HCT116 (cell line): ENCODE measurements at regions not wholly inside any gene's neighbourhood (a gene's known extent, or its start where the extent isn't known, plus 50 kb on each side); places are given as distances from the start of the nearest gene placed in this dataset.

Source experiments
- ATAC-seq: fragments of 200-7000 bp; cut with Tn5 transposase; 2 replicates; pipeline ENCODE4 v1.9.1; 2020; ENCODE audit warnings: mild to moderate bottlenecking, moderate library complexity
- BruUV-seq: library from RNA; stranded (reverse); fragments of 400-500 nt; replicated peaks from 2 replicates; lab custom pipeline; 2021; lab: Mats Ljungman, UMichigan
- CTCF ChIA-PET: fragments of 300-600 bp; sonication (Branson Sonifier 250); formaldehyde crosslinking; loops from one replicate; lab custom pipeline; 2021; ENCODE audit warnings: antibody characterized with exemption; lab: Charles Lee
- POLR2A ChIA-PET: fragments of 300-600, 350-600 bp; sonication (Branson Sonifier 250); formaldehyde crosslinking; loops from one replicate; lab custom pipeline; 2021; ENCODE audit warnings: antibody characterized with exemption; lab: Charles Lee
- RAD21 ChIA-PET, 2 experiments: fragments of 300-600 bp; sonication (Branson Sonifier 250); formaldehyde crosslinking; loops; one replicate each; lab custom pipeline; 2023; ENCODE audit warnings: low total read pairs in 2 of 2; ENCODE audit not compliant: uncharacterized antibody in 2 of 2, unreplicated experiment in 2 of 2, low non-redundant PET in 1 of 2; lab: Charles Lee
- DNase-seq: peaks from one replicate; pipeline ENCODE4 v3.0.0-alpha.2; 2010; ENCODE audit warnings: low read depth, low spot score
- H2AFZ ChIP-seq: fragments of 200-600 bp; shearing (Covaris generic), sonication (generic); 2 replicates; pipeline ENCODE4 v1.6.1; 2017; ENCODE audit warnings: low read depth, mixed run types, mixed read lengths, antibody characterized with exemption, low read length; ENCODE audit not compliant: poor library complexity, severe bottlenecking
- H3K27ac ChIP-seq: 2 replicates; pipeline ENCODE4 v1.5.1; 2012; ENCODE audit warnings: low read depth, low read length
- H3K27me3 ChIP-seq: fragments of 200-600 bp; sonication (generic); 2 replicates; pipeline ENCODE4 v1.6.1; 2016; ENCODE audit warnings: mixed run types, low read length, mixed read lengths; ENCODE audit not compliant: insufficient read depth
- H3K36me3 ChIP-seq, 2 experiments: fragments of 200-500 bp in 1 of 2; fragments of 200-600 bp in 1 of 2; sonication (Bioruptor generic) in 1 of 2; sonication (generic) in 1 of 2; 2 replicates each; pipeline versions ENCODE4 v1.5.1 to v1.6.1; 2014 to 2016; ENCODE audit warnings: low read length in 2 of 2, inconsistent platforms in 1 of 2, mixed read lengths in 1 of 2, mixed run types in 1 of 2; ENCODE audit not compliant: insufficient read depth in 2 of 2, control insufficient read depth in 1 of 2
- H3K4me1 ChIP-seq, 2 experiments: fragments of 200-600 bp in 1 of 2; sonication (generic) in 1 of 2; 2 replicates each; pipeline versions ENCODE4 v1.5.1 to v1.6.1; 2012 to 2017; ENCODE audit warnings: low read length in 2 of 2, inconsistent platforms in 1 of 2, mild to moderate bottlenecking in 1 of 2, mixed read lengths in 1 of 2, mixed run types in 1 of 2, moderate library complexity in 1 of 2; ENCODE audit not compliant: insufficient read depth in 2 of 2, control insufficient read depth in 1 of 2
- H3K4me2 ChIP-seq: fragments of 200-600 bp; sonication (generic); 2 replicates; pipeline ENCODE4 v1.6.1; 2017; ENCODE audit warnings: mixed run types, low read length, mixed read lengths
- H3K4me3 ChIP-seq, 2 experiments: fragments of 200-600 bp in 1 of 2; sonication (generic) in 1 of 2; replicated peaks in 1 of 2; 2 replicates each; pipeline ENCODE4 v1.5.1; 2011 to 2016; ENCODE audit warnings: low read length in 2 of 2, control low read depth in 1 of 2, low read depth in 1 of 2, mild to moderate bottlenecking in 1 of 2, mixed read lengths in 1 of 2, mixed run types in 1 of 2
- H3K79me2 ChIP-seq: fragments of 200-600 bp; sonication (generic); 2 replicates; pipeline ENCODE4 v1.6.1; 2017; ENCODE audit warnings: mild to moderate bottlenecking, mixed run types, low read length, moderate library complexity, mixed read lengths; ENCODE audit not compliant: insufficient read depth
- H3K9ac ChIP-seq: fragments of 200-600 bp; sonication (generic); 2 replicates; pipeline ENCODE4 v1.6.1; 2016; ENCODE audit warnings: low read length, mixed read lengths
- H3K9me2 ChIP-seq: fragments of 200-600 bp; sonication (generic), shearing (Covaris generic); 2 replicates; pipeline ENCODE4 v1.6.1; 2017; ENCODE audit warnings: mixed run types, mild to moderate bottlenecking, moderate library complexity; ENCODE audit not compliant: insufficient read depth
- H3K9me3 ChIP-seq, 2 experiments: fragments of 200-500 bp in 1 of 2; fragments of 200-600 bp in 1 of 2; sonication (Bioruptor generic) in 1 of 2; sonication (generic) in 1 of 2; 2 replicates each; pipeline ENCODE4 v1.6.1; 2014 to 2017; ENCODE audit warnings: low read length in 2 of 2, mixed read lengths in 2 of 2, inconsistent platforms in 1 of 2, low read depth in 1 of 2, mild to moderate bottlenecking in 1 of 2, mixed run types in 1 of 2, moderate library complexity in 1 of 2; ENCODE audit not compliant: control insufficient read depth in 1 of 2, insufficient read depth in 1 of 2
- H4K20me1 ChIP-seq: fragments of 200-600 bp; sonication (generic), shearing (Covaris generic); 2 replicates; pipeline ENCODE4 v1.6.1; 2017; ENCODE audit warnings: mixed run types, mild to moderate bottlenecking, moderate library complexity; ENCODE audit not compliant: insufficient read depth
- CBX3 ChIP-seq: IDR thresholded peaks from 2 replicates; pipeline ENCODE4 v1.6.1; 2012; ENCODE audit warnings: low read depth
- CEBPB ChIP-seq: IDR thresholded peaks from 2 replicates; pipeline ENCODE4 v1.6.1; 2012; ENCODE audit warnings: low read depth
- FOSL1 ChIP-seq: IDR thresholded peaks from 2 replicates; pipeline ENCODE4 v1.6.1; 2012; ENCODE audit warnings: low read depth
- POLR2A ChIP-seq: IDR thresholded peaks from 2 replicates; pipeline ENCODE4 v1.7.0; 2011; ENCODE audit warnings: borderline replicate concordance; ENCODE audit not compliant: insufficient read depth, insufficient read length; ENCODE audit errors: extremely low read depth
- SIN3A ChIP-seq: IDR thresholded peaks from 2 replicates; pipeline ENCODE4 v1.6.1; 2012; ENCODE audit warnings: low read depth
- TCF7L2 ChIP-seq: IDR thresholded peaks from 2 replicates; pipeline ENCODE4 v1.7.0; 2011; ENCODE audit warnings: borderline replicate concordance, inconsistent platforms; ENCODE audit not compliant: insufficient read depth, insufficient read length; ENCODE audit errors: extremely low read depth
- YY1 ChIP-seq: IDR thresholded peaks from 2 replicates; pipeline ENCODE4 v1.6.1; 2011; ENCODE audit warnings: low read length, low read depth, moderate library complexity, mild to moderate bottlenecking; ENCODE audit not compliant: insufficient replicate concordance; ENCODE audit errors: extremely low read depth
- ZFX ChIP-seq: fragments of 450-650 bp; IDR thresholded peaks from 2 replicates; pipeline ENCODE4 v1.6.1; 2017
- ZNF274 ChIP-seq: fragments of 200-500 bp; sonication (Bioruptor generic); IDR thresholded peaks from 2 replicates; pipeline ENCODE4 v1.6.1; 2014; ENCODE audit warnings: mild to moderate bottlenecking, low read depth, low read length, inconsistent platforms
- intact Hi-C: fragments of 100-400 bp; cut with micrococcal nuclease; formaldehyde crosslinking; loops from 2 replicates; pipeline ENCODE4 v1.10.0; 2022
- TF ChIP-seq, protein P1 (sequence below): IDR thresholded peaks from 2 replicates; pipeline ENCODE4 v1.6.1; 2012; ENCODE audit warnings: low read depth
- TF ChIP-seq, protein P2 (sequence below): IDR thresholded peaks from 2 replicates; pipeline ENCODE4 v1.6.1; 2012
- TF ChIP-seq, protein P3 (sequence below), 3 experiments: fragments of 200-600 bp in 1 of 3; sonication (generic) in 1 of 3; IDR thresholded peaks in 2 of 3; conservative IDR thresholded peaks in 1 of 3; 2 replicates each; pipeline ENCODE4 v1.5.1; 2012 to 2017; ENCODE audit warnings: low read depth in 2 of 3, low read length in 2 of 3, antibody characterized with exemption in 1 of 3, borderline replicate concordance in 1 of 3, control low read depth in 1 of 3, mild to moderate bottlenecking in 1 of 3, mixed read lengths in 1 of 3, mixed run types in 1 of 3, moderate library complexity in 1 of 3; ENCODE audit not compliant: insufficient read depth in 1 of 3

DNA sequence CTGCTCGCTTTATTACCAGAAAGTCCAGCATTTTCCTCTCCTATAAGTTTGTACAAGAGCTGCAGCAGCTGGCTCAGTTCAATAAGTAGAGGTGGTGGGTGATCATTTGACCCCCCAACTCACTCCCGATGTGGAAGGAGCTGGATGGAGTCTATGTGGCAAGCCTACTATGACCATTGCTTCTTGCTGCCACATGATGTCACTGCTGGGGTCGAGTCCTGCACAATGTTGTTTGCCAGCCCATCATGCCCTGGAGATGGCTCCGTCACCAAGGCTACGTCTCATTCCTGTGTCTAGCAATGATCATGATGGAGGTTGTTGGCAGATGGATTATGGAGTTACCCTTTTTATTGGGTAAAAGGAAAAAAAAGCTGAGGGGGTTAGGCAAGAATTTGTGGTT is 266.3 kb downstream of the PSAT1 start:
- CTCF ChIA-PET, result no interaction called here
- DNase-seq, result no peak
- RAD21 ChIA-PET, result no interaction called here

DNA sequence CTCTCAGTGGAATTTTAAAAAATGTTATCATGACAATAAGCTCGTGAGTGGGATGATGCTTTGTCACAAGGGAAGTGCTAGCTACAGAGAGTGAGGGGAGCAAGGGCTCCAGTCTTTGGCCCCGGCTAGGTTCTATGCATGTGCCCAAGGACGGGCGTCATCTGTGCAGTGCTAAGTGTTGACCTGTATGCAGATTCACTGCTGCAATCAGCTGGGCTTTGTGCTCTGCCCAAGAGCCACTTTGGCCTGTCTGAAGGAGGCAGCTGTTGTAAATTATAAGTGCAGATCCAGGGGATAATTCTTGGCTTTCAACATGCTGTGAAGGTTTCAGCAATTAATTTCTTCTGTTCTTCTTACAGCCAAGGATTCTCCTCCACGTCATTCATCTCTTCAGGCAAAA is 268.6 kb downstream of the PSAT1 start:
- ChIA-PET RAD21 (no interaction called here), CTCF (no interaction called here), POLR2A (no interaction called here)
- DNase-seq (no peak), ATAC-seq (no peak)
- intact Hi-C loops, result no loop called here
- H3K4me2 ChIP-seq, result no peak overlapping the region
- H3K9me3 ChIP-seq, result no peaks in the 10 kb centered on the region
- no peaks in the 10 kb centered on the region for H4K20me1 ChIP-seq
- no peak overlapping the region for H3K4me3 ChIP-seq
- no peaks in the 10 kb centered on the region for H3K36me3 ChIP-seq
- no peak overlapping the region for H2AFZ ChIP-seq
- H3K27ac ChIP-seq, result no peak overlapping the region
- no peak overlapping the region for H3K9ac ChIP-seq
- no peaks in the 10 kb centered on the region for H3K4me1 ChIP-seq
- no TSS peak for BruUV-seq
- H3K27me3 ChIP-seq, result 0 out of 2 replicates have a peak, but pooled peaks cover 4% of the 10 kb centered on the region
- no peaks in the 10 kb centered on the region for H3K79me2 ChIP-seq
- no peaks in the 10 kb centered on the region for H3K9me2 ChIP-seq
- no peak for TF ChIP-seq ZNF274
- no peak for TF ChIP-seq CEBPB
- no peak for TF ChIP-seq FOSL1
- TF ChIP-seq, protein P1, sequence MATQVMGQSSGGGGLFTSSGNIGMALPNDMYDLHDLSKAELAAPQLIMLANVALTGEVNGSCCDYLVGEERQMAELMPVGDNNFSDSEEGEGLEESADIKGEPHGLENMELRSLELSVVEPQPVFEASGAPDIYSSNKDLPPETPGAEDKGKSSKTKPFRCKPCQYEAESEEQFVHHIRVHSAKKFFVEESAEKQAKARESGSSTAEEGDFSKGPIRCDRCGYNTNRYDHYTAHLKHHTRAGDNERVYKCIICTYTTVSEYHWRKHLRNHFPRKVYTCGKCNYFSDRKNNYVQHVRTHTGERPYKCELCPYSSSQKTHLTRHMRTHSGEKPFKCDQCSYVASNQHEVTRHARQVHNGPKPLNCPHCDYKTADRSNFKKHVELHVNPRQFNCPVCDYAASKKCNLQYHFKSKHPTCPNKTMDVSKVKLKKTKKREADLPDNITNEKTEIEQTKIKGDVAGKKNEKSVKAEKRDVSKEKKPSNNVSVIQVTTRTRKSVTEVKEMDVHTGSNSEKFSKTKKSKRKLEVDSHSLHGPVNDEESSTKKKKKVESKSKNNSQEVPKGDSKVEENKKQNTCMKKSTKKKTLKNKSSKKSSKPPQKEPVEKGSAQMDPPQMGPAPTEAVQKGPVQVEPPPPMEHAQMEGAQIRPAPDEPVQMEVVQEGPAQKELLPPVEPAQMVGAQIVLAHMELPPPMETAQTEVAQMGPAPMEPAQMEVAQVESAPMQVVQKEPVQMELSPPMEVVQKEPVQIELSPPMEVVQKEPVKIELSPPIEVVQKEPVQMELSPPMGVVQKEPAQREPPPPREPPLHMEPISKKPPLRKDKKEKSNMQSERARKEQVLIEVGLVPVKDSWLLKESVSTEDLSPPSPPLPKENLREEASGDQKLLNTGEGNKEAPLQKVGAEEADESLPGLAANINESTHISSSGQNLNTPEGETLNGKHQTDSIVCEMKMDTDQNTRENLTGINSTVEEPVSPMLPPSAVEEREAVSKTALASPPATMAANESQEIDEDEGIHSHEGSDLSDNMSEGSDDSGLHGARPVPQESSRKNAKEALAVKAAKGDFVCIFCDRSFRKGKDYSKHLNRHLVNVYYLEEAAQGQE, result no peak
- TF ChIP-seq TCF7L2, result no peak
- TF ChIP-seq, protein P2, sequence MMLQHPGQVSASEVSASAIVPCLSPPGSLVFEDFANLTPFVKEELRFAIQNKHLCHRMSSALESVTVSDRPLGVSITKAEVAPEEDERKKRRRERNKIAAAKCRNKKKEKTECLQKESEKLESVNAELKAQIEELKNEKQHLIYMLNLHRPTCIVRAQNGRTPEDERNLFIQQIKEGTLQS, result no peak
- TF ChIP-seq ZFX, result no peak
- TF ChIP-seq SIN3A, result no peak
- TF ChIP-seq POLR2A, result no peak
- no peak for TF ChIP-seq YY1

More for the DNA sequence above, 266.3 kb downstream of the PSAT1 start:
- H3K4me1 ChIP-seq, result no peaks in the 10 kb centered on the region
- BruUV-seq, result no TSS peak
- H3K9me3 ChIP-seq, result no peaks in the 10 kb centered on the region
- no peaks in the 10 kb centered on the region for H3K79me2 ChIP-seq
- H3K27me3 ChIP-seq, result 0 out of 2 replicates have a peak, but pooled peaks cover 4% of the 10 kb centered on the region
- H3K36me3 ChIP-seq, result no peaks in the 10 kb centered on the region
- no peaks in the 10 kb centered on the region for H3K9me2 ChIP-seq
- no peak overlapping the region for H3K4me2 ChIP-seq
- POLR2A ChIA-PET, result no interaction called here
- H2AFZ ChIP-seq, result no peak overlapping the region
- no peak overlapping the region for H3K27ac ChIP-seq
- no peak overlapping the region for H3K9ac ChIP-seq
- H3K4me3 ChIP-seq, result no peak overlapping the region
- 0 out of 2 replicates have a peak, but pooled peaks have one; percentile 54 for ATAC-seq
- no peak for TF ChIP-seq CBX3
- TF ChIP-seq, protein P3, sequence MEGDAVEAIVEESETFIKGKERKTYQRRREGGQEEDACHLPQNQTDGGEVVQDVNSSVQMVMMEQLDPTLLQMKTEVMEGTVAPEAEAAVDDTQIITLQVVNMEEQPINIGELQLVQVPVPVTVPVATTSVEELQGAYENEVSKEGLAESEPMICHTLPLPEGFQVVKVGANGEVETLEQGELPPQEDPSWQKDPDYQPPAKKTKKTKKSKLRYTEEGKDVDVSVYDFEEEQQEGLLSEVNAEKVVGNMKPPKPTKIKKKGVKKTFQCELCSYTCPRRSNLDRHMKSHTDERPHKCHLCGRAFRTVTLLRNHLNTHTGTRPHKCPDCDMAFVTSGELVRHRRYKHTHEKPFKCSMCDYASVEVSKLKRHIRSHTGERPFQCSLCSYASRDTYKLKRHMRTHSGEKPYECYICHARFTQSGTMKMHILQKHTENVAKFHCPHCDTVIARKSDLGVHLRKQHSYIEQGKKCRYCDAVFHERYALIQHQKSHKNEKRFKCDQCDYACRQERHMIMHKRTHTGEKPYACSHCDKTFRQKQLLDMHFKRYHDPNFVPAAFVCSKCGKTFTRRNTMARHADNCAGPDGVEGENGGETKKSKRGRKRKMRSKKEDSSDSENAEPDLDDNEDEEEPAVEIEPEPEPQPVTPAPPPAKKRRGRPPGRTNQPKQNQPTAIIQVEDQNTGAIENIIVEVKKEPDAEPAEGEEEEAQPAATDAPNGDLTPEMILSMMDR (IDR thresholded peaks at IDR 0.05 in 2 of 3, conservative IDR thresholded peaks at IDR 0.05 in 1 of 3; ENCODE audit: borderline replicate concordance in 1 of 3, insufficient read depth in 1 of 3, low read depth in 2 of 3, low read length in 2 of 3), result 0 out of 6 replicates have a peak, but pooled peaks of 1 of the 3 experiments have one; percentile 11
- H4K20me1 ChIP-seq, result no peaks in the 10 kb centered on the region
- intact Hi-C loops, result no loop called here
